Ishikawa (cell line): ENCODE measurements at regions not wholly inside any gene's neighbourhood (a gene's known extent, or its start where the extent isn't known, plus 50 kb on each side); places are given as distances from the start of the nearest gene placed in this dataset.

ENCODE experiments used
- CEBPB ChIP-seq: IDR thresholded peaks from 2 replicates; pipeline ENCODE4 v1.6.1; 2012
- EGR1 ChIP-seq: IDR thresholded peaks from 2 replicates; pipeline ENCODE4 v1.6.1; 2012
- EP300 ChIP-seq: IDR thresholded peaks from 2 replicates; pipeline ENCODE4 v1.6.1; 2012; ENCODE audit warnings: borderline replicate concordance
- FOXM1 ChIP-seq: IDR thresholded peaks from 2 replicates; pipeline ENCODE4 v1.6.1; 2012; ENCODE audit warnings: low read depth, borderline replicate concordance
- NFIC ChIP-seq: IDR thresholded peaks from 2 replicates; pipeline ENCODE4 v1.6.1; 2012
- RAD21 ChIP-seq: IDR thresholded peaks from 2 replicates; pipeline ENCODE4 v1.6.1; 2012; ENCODE audit warnings: low read depth
- TAF1 ChIP-seq: IDR thresholded peaks from 2 replicates; pipeline ENCODE4 v1.6.1; 2012; ENCODE audit warnings: low read depth, mild to moderate bottlenecking
- YY1 ChIP-seq: IDR thresholded peaks from 2 replicates; pipeline ENCODE4 v1.6.1; 2012; ENCODE audit warnings: low read depth

GRCh38 chr12:124396544-124397398 is 101.9 kb downstream of the RFLNA start:
- no peak for TF ChIP-seq YY1
- TF ChIP-seq TAF1 = no peak
- TF ChIP-seq EGR1 = no peak
- peak; percentile 68 for TF ChIP-seq NFIC
- TF ChIP-seq FOXM1 = no peak
- TF ChIP-seq EP300 = no peak
- TF ChIP-seq RAD21 = no peak
- no peak for TF ChIP-seq CEBPB
